GM12892 (cell line): ENCODE measurements at regions not wholly inside any gene's neighbourhood (a gene's known extent, or its start where the extent isn't known, plus 50 kb on each side); places are given as distances from the start of the nearest gene placed in this dataset.
"Not testable (repeated sequence)": the region's sequence is repeated elsewhere in the genome, so short reads cannot be mapped to it uniquely, and the experiment has no call there.

Source experiments
- DNase-seq: peaks from one replicate; pipeline ENCODE4 v3.0.0; 2011; ENCODE audit not compliant: insufficient read length
- FAIRE-seq: peaks from 2 replicates; lab custom pipeline; 2011; peaks lifted over from hg19 to GRCh38; lab: Jason Lieb, UNC
- POLR2AphosphoS5 ChIP-seq: IDR thresholded peaks from 2 replicates; pipeline ENCODE4 v1.6.1; 2011; ENCODE audit warnings: low read depth, low read length, control low read depth
- TAF1 ChIP-seq: IDR thresholded peaks from 2 replicates; pipeline ENCODE4 v1.6.1; 2011; ENCODE audit warnings: low read depth, mild to moderate bottlenecking, control low read depth, low read length, borderline replicate concordance

GRCh38 chr6:57822896-57823358 is 505.5 kb downstream of the PRIM2 start:
- no peak for TF ChIP-seq POLR2AphosphoS5
- TF ChIP-seq TAF1, result no peak
- FAIRE-seq, result no peak
- no peak for DNase-seq

GRCh38 chr6:57837622-57838209 is 520.3 kb downstream of the PRIM2 start:
- not testable (repeated sequence) for DNase-seq, FAIRE-seq

- not testable (repeated sequence) for FAIRE-seq
Observed at GRCh38 chr6:57841551-57841950, 524.1 kb downstream of the PRIM2 start.

GRCh38 chr6:57853745-57854407 is 536.4 kb downstream of the PRIM2 start:
- not testable (repeated sequence) for DNase-seq, FAIRE-seq

More at GRCh38 chr6:57841551-57841950, 524.1 kb downstream of the PRIM2 start:
- DNase-seq, result not testable (repeated sequence)

- not testable (repeated sequence) for DNase-seq, FAIRE-seq
Observed at GRCh38 chr6:57860481-57861315, 543.3 kb downstream of the PRIM2 start.

- FAIRE-seq, DNase-seq: not testable (repeated sequence)
Observed at GRCh38 chr6:57870083-57870482, 552.7 kb downstream of the PRIM2 start.

- FAIRE-seq, DNase-seq: not testable (repeated sequence)
Observed at GRCh38 chr6:57873424-57873823, 556.0 kb downstream of the PRIM2 start.

GRCh38 chr6:57876659-57877058 is 559.2 kb downstream of the PRIM2 start:
- not testable (repeated sequence) for FAIRE-seq, DNase-seq

GRCh38 chr6:57877729-57878128 is 560.3 kb downstream of the PRIM2 start:
- not testable (repeated sequence) for FAIRE-seq, DNase-seq

- FAIRE-seq, DNase-seq: not testable (repeated sequence)
Observed at GRCh38 chr6:57878792-57879191, 561.4 kb downstream of the PRIM2 start.

GRCh38 chr6:57898850-57899249 is 581.4 kb downstream of the PRIM2 start:
- not testable (repeated sequence) for DNase-seq, FAIRE-seq

- FAIRE-seq, DNase-seq: not testable (repeated sequence)
Observed at GRCh38 chr6:57900687-57901399, 583.4 kb downstream of the PRIM2 start.

GRCh38 chr6:57901445-57901844 is 584.0 kb downstream of the PRIM2 start:
- not testable (repeated sequence) for FAIRE-seq, DNase-seq

- DNase-seq, FAIRE-seq: not testable (repeated sequence)
Observed at GRCh38 chr6:57904356-57904755, 586.9 kb downstream of the PRIM2 start.

GRCh38 chr6:57915300-57915699 is 597.9 kb downstream of the PRIM2 start:
- not testable (repeated sequence) for FAIRE-seq, DNase-seq

GRCh38 chr6:57942966-57943365 is 625.5 kb downstream of the PRIM2 start:
- not testable (repeated sequence) for DNase-seq, FAIRE-seq

- not testable (repeated sequence) for DNase-seq, FAIRE-seq
Observed at GRCh38 chr6:57946084-57946768, 628.8 kb downstream of the PRIM2 start.

GRCh38 chr6:57946769-57947091 is 629.3 kb downstream of the PRIM2 start:
- not testable (repeated sequence) for DNase-seq, FAIRE-seq
